Fibroblast of villous mesenchyme (primary cell): ENCODE measurements at regions not wholly inside any gene's neighbourhood (a gene's known extent, or its start where the extent isn't known, plus 50 kb on each side); places are given as distances from the start of the nearest gene placed in this dataset.

Experiments used
- DNase-seq: peaks from one replicate; pipeline ENCODE4 v3.0.0-alpha.2; 2010; ENCODE audit warnings: low read depth
- H3K4me3 ChIP-seq: 2 replicates; pipeline ENCODE4 v1.5.1; 2011; ENCODE audit warnings: low read depth, mild to moderate bottlenecking, low read length
- CTCF ChIP-seq: IDR thresholded peaks from 2 replicates; pipeline ENCODE4 v1.5.1; 2012; ENCODE audit warnings: low read depth, mild to moderate bottlenecking, low read length; ENCODE audit not compliant: insufficient read depth

DNA sequence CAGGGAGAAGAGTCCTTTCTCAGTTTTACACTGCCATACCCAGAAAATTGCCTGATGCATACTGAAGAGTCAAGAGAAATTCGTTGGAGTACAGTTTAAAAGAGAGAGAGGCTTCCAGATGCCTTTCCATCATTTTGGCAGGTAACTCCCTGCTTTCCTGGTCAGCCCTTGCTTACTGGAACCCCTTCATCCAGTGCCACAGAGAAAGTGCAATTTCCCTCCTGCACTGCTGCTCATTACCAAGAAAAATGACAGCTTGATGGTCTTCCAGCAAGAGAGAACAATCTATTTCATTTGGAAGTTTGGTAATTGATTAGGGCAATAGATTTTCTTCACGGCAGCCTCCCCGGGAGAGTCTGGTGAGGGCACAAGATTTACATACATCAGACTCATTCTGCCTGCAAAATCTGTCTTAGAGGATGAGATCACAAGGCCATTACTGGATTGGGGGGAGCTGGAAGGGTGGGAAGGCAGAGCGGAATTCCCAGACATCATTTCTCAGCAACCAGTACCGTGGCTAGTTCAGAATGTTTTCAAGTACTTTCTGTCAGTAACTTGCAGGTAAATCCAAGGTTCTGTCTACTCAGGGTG, 102.8 kb upstream of the SLC14A2 start:
- TF ChIP-seq CTCF: no peak
- DNase-seq: no peak
- no peak overlapping the region for H3K4me3 ChIP-seq

DNA sequence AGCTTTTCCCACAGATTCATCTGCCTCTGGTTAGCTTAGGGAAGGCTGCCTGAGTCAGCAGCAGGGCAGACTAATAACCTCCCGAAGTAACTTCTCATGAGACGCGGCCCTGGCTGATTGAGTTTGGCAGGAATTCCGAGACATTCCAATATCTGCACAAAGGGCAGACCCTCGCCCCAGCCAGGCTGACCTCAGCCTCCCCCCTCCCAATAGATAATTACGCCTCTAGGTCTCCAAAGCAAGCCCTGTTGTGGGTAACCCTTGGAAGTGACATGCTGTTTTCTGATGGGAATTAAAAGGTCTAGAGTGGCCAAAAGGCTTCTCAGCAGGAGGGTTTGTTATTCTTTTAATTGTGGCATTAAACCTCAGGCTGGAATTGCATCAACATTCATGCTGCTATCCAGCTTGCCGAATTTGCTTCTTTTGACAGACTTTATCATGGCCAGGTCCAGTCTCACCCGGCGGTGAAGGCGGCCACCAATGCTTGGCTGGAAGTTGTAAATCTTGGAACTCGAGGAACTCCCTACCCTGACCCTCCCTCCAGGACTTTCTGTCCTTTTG, 98.0 kb upstream of the SLC14A2 start:
- no peak overlapping the region for H3K4me3 ChIP-seq
- TF ChIP-seq CTCF: no peak
- DNase-seq: peak; percentile 45

DNA sequence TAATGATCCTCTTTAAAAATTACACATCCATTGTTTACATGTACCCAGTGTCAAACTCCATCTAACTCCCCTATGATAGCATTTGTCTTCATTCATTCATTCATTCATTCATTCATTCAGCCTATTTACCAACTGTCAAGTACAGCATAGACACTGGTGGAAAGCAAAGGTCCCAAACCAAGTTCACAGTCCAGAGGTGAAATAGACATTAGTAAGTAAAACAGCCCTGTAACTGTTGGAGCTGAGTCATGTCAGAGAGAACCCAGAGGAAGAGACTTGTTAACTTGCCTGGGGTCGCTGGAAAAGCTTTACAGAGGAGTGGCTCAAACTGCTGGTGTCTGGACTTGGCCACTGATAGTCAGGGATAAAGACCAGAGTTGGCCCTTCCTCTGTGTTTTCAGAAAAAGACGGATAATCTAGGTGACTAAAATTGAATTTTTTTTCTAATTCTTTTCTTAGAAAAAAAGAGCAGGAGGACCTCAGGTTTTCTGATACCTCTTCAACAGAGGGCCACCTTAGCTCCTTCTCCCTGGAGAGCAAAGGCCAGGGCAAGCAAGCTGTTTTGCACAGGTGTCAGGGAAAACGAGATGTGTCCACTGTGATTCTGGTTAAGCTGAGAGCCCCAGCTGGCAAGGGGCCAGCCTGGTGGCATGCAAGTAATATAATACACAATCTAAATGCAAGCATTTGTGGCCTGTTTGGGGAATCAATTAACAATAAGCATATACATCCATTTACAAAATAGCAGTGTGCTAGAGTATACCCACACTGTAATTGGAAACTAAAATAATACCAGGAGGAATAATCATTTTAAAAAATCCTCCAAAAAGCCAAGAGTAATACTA, 96.7 kb upstream of the SLC14A2 start:
- H3K4me3 ChIP-seq: no peak overlapping the region
- DNase-seq: no peak
- TF ChIP-seq CTCF: no peak

DNA sequence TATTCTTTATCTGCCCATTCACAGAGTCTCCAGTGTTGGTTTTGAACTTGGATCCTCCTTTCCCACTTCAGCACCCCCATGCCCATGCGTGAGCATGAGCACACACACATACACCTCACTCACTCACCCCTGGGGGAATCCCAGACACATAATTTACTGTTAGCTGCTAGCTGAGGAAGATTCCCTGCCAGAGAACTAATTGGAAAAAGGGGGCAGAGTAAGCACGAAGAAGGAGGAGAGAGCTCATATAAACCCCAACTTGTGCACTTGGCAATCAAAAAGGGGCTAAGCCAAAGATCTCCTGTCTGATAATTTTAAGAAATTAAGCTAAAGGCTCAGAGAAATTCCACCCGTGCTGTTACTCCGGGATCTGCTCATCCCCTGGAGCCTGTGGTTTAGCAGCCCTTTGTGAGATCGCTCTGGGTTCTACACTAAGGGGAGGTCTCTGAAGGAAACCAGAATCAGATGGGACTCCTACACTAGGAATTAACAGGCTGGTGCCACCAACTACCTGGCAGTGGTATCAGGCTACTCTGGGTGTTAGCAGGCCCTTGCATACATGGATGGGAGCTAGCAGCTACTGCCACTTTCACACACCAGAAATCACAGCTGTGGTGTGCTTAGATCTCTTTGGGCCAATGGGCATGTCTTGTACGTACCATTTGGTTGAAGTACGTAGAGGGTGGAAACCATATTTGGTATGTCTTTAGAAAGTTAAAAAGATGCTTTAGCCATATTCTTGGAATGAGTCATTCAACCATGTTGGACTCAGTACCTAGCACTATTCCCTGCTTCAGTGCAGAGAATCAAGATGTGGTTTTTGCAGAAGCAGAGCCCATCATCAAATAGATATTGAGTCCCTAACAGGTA, 95.6 kb upstream of the SLC14A2 start:
- TF ChIP-seq CTCF: no peak
- no peak overlapping the region for H3K4me3 ChIP-seq
- DNase-seq: no peak

- no peak overlapping the region for H3K4me3 ChIP-seq
- DNase-seq: peak; percentile 49
- TF ChIP-seq CTCF: no peak
Measured at GRCh38 chr18:45521136-45521535, 94.1 kb upstream of the SLC14A2 start.

DNA sequence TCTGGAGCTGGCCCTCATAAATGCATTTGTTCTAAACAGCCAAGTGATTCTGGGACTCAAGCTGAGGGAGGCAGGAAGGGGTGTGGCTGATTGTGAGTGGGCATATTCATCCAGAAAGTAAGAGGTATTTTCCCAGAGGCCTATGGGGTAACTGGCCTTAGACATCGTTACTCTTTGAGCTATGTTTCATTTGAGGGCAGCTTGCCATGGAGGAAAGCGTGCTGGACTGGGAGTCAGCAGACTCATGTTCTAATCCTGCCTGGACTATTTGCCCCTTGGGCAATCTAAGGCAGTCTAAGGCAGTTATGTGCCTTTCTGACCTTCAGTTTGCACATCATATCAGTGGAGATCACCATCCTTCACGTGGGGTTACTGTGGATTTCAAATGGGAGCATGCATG, 93.5 kb upstream of the SLC14A2 start:
- TF ChIP-seq CTCF: no peak
- no peak overlapping the region for H3K4me3 ChIP-seq
- DNase-seq: peak; percentile 20
